ENCODE measurements at regions not wholly inside any gene's neighbourhood (a gene's known extent, or its start where the extent isn't known, plus 50 kb on each side); places are given as distances from the start of the nearest gene placed in this dataset.
A peak's percentile ranks its signal among the peaks of the same experiment; 100 is the strongest.

DNA sequence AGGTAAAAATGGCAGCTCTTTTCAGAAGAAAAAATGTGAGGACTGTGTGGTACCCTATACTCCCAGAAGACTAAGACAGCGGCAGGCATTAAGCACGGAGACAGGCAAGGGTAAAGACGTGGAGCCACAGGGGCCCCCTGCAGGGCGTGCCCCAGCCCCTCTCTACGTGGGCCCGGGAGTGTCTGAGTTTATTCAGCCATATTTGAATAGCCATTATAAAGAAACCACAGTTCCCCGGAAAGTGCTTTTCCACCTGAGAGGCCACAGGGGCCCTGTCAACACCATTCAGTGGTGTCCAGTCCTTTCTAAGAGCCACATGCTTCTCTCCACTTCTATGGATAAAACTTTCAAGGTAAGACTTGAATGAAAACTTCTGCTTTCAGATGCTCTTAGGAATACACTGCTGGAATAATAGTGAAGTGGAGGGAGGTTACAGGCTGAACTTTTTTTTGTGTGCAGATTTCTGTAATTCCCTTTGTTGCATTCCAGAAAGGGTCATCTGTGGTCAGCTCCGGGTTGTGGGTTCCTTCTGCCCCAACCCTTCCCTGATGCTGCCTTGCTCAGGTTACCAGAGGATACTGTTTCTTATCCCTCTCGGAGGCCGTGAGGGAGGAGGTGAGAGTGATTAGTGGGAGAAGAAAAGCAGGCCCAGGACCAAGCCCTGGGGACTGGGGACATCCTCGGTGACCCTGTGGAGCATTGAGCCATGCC is 58.4 kb downstream of the SLC25A47 start:
- DNase-seq (ENCODE audit: low spot score), result no peak
- TF ChIP-seq, protein P1, sequence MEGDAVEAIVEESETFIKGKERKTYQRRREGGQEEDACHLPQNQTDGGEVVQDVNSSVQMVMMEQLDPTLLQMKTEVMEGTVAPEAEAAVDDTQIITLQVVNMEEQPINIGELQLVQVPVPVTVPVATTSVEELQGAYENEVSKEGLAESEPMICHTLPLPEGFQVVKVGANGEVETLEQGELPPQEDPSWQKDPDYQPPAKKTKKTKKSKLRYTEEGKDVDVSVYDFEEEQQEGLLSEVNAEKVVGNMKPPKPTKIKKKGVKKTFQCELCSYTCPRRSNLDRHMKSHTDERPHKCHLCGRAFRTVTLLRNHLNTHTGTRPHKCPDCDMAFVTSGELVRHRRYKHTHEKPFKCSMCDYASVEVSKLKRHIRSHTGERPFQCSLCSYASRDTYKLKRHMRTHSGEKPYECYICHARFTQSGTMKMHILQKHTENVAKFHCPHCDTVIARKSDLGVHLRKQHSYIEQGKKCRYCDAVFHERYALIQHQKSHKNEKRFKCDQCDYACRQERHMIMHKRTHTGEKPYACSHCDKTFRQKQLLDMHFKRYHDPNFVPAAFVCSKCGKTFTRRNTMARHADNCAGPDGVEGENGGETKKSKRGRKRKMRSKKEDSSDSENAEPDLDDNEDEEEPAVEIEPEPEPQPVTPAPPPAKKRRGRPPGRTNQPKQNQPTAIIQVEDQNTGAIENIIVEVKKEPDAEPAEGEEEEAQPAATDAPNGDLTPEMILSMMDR (IDR thresholded peaks at IDR 0.05; ENCODE audit: extremely low read depth, missing control alignments), result no peak

DNA sequence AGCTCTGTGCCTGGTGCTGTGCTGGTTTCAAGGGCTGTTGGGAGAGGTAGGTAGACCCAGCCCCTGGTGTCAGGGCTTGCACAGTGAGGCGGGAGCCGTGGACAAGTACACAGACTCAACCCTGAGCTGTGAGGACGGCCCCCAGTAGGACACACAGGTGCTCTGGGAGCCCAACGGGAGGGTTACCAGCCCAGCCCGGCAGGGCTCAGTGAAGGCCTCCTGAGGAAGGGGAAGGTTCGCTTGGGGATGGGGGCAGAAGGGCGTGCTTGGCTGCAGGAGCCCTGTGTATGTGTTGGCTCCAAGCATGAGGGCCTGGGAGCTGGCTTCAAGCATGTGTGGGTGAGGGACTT is 58.9 kb downstream of the SLC25A47 start:
- no peak for DNase-seq (ENCODE audit: low spot score)
- TF ChIP-seq, protein P1 (IDR thresholded peaks at IDR 0.05; ENCODE audit: extremely low read depth, missing control alignments), result no peak

DNA sequence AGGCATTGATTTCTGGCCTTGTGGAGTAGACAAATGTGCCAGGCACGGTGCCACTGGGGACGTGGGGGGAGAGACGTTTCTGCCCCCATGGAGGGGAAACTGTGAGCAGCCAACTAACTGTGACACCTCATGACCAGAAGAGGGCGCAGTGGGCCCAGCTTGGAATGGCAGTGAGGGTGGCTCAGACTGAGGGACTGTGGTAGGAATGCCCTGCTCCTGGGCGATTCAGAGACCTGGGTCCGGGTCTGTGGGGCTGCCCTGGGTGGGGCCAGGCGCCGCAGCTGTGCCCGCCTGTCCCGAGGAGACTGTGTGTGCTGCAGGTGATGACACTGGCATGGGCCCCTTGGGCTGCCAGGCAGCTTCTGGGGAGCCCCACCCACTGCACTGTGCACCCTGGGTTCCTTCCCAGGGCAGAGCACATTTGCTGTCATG is 60.6 kb downstream of the SLC25A47 start:
- DNase-seq (ENCODE audit: low spot score), result peak; percentile 74
- TF ChIP-seq, protein P1 (IDR thresholded peaks at IDR 0.05; ENCODE audit: extremely low read depth, missing control alignments), result peak; percentile 87

DNA sequence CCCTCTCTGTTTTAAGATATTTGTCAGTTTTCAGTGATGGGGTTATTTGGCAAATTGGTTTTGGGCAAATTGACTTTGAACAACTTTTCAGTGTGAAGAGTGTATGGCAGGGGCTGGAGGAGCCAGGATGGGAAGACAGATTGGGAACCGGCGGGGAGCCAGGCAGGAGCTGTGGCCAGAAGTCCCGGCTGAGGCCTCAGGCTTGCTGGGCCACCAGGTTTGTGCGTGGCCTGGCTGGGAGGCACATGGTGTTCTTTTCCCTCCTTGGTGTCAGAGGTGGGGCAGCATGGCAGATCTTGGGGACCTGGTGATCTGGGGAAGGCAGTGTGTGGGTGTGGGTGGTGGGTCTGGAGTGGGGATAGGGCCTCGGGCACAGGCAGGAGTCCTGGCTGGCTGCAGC is 61.1 kb downstream of the SLC25A47 start:
- TF ChIP-seq, protein P1 (IDR thresholded peaks at IDR 0.05; ENCODE audit: extremely low read depth, missing control alignments), result no peak

DNA sequence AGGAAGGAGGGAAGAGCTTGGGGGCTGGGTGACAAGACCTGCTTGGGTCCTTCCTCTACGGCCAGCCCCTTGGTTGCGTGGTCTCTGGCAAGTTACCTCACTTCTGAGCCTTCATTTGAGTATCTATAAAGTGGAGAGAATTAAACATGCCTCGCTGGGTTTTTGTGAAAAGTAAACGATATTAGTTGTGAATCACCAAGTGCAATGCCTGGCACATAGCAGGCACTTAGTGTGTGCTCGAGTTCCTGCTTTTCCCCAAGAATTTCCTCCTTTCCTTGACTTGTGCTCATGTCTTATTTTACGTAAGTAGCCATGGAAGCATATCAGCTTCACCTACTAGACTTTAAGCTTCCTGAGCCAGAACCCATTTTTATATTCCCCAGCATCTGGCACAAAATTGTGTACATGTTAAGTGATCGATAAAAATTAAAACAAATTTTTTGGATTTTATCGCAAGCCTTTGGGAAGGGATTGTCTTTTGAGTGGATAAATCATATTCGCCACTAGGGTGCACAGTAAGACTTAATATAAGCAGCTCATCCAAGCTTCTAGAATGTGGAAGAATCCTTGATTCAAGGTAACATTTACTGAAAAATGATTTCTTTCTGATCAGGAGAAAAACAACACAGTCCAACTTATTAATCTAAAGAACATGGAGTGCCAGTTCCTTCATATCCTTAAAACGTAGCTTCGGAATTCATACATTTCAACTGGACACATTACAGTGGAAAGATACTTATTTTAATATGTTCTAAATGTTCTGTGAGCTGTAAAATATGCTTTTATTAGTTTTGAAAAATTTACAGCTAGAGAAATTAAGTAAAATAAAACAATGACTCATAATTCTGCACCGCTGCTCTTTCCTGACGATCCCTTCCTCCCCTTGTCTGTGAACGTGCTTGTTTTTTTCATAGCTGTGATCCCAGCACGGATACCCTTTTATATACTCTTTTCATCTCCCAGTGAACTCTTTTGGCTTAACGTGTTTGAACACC is 62.0 kb downstream of the SLC25A47 start:
- TF ChIP-seq, protein P1 (IDR thresholded peaks at IDR 0.05; ENCODE audit: extremely low read depth, missing control alignments), result no peak
- no peak for DNase-seq (ENCODE audit: low spot score)

More for the DNA sequence above, 61.1 kb downstream of the SLC25A47 start:
- DNase-seq (ENCODE audit: low spot score), result no peak

DNA sequence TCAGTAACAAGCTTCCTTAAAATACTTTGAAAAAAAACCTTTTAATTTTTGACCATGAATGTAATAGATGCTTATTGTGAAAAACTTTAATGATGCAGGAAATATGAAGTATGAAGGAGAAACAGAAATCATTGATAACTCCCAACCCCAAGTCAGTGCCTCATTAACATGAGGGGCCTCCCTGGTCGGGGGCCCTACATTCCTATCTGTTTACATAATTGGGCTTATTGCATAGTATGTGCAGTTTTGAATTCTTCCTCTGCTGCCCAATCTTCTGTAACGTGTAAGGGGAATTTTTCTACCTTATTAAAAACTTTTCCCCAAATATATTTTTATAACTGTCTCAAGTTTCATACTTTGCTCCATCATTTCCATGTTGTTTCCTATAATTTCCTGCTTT is 63.0 kb downstream of the SLC25A47 start:
- DNase-seq (ENCODE audit: low spot score), result no peak
- TF ChIP-seq, protein P1 (IDR thresholded peaks at IDR 0.05; ENCODE audit: extremely low read depth, missing control alignments), result no peak

DNA sequence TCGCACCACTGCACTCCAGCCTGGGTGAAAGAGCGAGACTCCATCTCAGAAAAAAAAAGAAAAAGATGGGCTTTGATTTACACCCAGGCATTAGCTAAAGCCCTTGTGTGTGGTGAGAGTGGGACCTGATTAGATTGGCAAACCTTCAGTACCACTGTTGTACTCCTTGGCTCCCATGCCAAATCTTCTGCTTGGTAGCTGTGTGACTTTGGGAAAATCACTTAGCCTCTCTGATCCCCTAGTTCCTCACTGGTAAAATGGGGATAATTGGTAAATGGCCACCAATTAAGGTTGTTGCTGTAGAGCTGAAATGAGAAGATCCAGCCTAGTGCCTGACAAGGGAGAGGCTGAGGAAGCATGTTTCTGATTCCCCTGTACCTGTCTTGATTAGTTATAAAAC is 63.7 kb downstream of the SLC25A47 start:
- no peak for DNase-seq (ENCODE audit: low spot score)
- TF ChIP-seq, protein P1 (IDR thresholded peaks at IDR 0.05; ENCODE audit: extremely low read depth, missing control alignments), result no peak
